ENCODE measurements at regions not wholly inside any gene's neighbourhood (a gene's known extent, or its start where the extent isn't known, plus 50 kb on each side); places are given as distances from the start of the nearest gene placed in this dataset.

GRCh38 chr2:7930800-7931635 is 750.8 kb upstream of the ID2 start:
- no peak for TF ChIP-seq CTCF (IDR thresholded peaks at IDR 0.05)
- no peak for TF ChIP-seq POLR2A (IDR thresholded peaks at IDR 0.05)

Measured in heart left ventricle (tissue), 13 donors.